ENCODE measurements at regions not wholly inside any gene's neighbourhood (a gene's known extent, or its start where the extent isn't known, plus 50 kb on each side); places are given as distances from the start of the nearest gene placed in this dataset.

GRCh38 chr16:64585367-64585766 is 536.5 kb downstream of the CDH11 start:
- no peak for TF ChIP-seq SMAD5 (IDR thresholded peaks at IDR 0.05; ENCODE audit: low read depth)
- no peak for TF ChIP-seq YY1 (IDR thresholded peaks at IDR 0.05; ENCODE audit: low read depth, low read length)
- no peak for TF ChIP-seq SIN3A (IDR thresholded peaks at IDR 0.05; ENCODE audit: low read depth, low read length)
- TF ChIP-seq TARDBP (IDR thresholded peaks at IDR 0.05; ENCODE audit: borderline replicate concordance): no peak
- no peak for TF ChIP-seq POLR2A (IDR thresholded peaks at IDR 0.05; ENCODE audit: low read depth, low read length)
- no peak for TF ChIP-seq JUND (IDR thresholded peaks at IDR 0.05; ENCODE audit: low read depth, low read length)
- TF ChIP-seq NFYB (IDR thresholded peaks at IDR 0.05; ENCODE audit: insufficient read depth, low read depth, low read length): no peak
